GM18867 (cell line): ENCODE measurements at regions not wholly inside any gene's neighbourhood (a gene's known extent, or its start where the extent isn't known, plus 50 kb on each side); places are given as distances from the start of the nearest gene placed in this dataset.

Experiments used
- ATAC-seq: cut with Tn5 transposase; IDR thresholded peaks from one replicate; pipeline ENCODE4 v1.9.1; 2021; ENCODE audit warnings: mild to moderate bottlenecking, moderate library complexity; ENCODE audit not compliant: unreplicated experiment

DNA sequence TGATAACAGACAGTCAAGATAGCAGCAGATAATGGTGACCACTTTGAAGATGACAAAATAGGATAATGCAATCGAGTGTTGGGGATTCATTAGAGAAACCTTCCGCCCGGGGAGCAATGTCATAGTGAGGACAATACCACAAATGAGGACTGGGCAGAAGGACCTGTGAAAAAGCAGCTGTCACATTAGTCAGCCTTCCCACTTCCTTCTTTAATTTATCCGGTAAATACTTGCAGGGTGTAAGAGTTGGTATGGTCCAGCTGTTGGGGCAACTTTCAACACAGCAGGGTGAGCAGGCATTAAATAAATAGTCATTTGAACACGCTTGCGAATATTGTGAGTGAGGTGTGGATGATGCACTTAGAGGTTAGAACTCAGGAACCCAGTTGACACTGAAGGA, 132.5 kb upstream of the KIRREL3 start:
- no peak for ATAC-seq

DNA sequence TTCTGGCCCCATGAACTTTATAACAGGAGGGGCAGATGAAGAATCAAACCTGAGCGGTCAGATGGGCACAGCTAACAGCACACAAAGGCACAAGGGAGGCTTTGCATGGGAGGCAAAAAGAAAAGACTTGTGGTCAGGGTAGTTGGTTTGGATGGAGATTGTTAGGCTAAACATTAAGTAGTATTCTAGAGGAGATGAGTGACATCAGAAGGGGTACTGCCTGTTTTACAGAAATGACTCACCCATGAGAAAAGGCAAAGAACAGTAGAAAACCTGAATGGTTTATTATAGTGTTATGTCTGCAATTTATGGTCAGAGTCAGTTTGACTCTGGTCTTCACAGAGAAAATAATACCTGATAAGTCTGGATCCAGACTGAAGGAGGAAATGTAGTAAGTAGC, 129.8 kb upstream of the KIRREL3 start:
- peak; percentile 42 for ATAC-seq

DNA sequence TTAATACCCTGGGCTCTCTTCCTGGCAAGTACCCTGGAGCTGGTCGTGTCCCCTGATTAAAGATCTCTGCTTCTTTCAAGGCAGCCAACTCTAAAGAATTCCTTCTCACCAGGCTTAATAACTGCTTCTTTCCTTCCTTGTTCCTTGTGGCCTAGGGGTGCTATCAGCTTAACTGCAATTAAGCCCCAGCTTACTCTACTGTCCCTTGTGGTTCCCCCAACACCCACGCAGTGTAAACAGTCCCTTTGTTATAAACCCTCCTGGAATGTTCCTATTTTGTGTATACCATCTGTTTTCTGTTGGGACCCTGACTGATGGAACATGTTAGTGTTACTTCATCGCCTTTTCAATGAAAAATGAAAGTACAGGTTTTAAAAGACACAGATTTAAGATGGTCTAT, 126.4 kb upstream of the KIRREL3 start:
- ATAC-seq, result no peak

DNA sequence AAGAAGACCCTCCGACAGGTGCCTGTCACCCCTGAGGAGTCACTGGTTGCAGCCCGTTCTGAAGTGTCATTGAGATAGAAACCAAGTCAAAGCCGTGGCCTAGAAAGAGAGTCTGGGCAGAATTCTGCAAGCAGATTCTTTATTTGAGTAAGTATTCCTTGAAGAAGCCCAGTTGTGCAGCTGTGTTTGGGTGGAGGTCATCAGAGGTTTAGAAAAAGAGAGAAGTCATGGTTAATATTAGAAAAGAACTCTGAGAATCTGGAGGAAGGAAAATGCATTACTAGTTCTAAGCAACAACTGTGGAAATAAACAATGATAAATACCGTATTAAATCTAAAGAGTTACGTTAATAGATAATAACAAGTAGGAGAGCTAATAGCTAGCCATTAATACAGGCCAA, 118.8 kb upstream of the KIRREL3 start:
- no peak for ATAC-seq

DNA sequence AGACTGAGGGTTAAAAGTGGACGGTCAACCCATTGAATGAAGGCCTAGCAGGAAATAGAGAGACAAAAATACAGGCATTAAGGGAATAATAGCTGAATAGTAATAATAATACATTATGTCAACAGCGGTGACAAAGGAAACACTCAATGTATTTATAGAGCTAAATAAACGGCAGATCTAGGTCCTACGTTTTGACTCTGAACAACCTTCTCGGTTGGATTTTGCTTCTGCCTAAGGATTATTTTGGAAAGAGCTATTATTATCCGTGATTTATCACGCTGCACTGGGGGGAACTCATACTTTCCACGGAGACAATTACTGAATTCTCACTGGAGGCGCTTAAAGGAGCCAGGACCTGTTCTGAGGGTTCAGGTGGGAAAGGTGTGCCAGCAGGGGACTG, 118.2 kb upstream of the KIRREL3 start:
- ATAC-seq, result no peak

DNA sequence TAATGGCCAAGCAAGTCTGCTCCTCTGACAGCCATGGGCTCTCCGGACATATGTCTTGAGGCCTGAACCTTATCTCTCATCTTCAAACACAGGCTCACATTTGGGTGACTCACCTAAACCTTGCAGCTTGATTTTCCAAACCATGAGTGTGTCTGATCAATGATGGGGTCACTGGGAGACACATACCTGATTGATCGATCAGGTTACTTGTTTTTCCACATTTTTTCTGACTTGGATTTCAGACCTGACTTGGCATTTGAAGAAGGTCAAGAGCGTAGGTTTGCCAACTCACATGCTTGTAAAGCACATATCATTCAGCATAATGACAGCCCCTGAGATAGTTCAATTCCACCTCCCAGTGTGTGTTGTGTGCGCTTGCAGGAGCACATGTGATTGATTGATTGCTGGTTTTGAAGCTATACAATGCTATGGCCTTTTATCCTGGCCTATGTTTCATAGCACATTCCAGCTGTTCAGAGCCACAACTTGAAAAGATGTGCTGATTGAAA, 116.7 kb upstream of the KIRREL3 start:
- no peak for ATAC-seq

DNA sequence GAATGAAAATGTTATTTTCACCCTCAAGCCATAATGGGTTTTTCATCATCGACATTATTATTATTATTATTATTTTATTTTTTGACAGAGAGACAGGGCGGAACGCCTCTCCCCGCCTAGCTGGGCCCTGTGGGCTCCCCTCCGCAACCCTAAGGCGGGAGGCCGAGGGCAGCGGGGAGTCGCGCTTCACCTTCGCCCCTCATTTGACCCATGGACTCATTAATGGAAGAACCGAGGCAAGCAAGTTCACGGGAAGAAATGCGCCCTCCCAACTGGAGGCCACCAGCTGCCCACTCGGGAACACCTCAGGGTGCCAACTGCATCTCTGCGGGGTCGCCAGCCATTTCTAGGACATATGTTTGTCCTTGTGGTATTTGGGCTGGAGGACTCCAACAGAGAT, 115.3 kb upstream of the KIRREL3 start:
- ATAC-seq, result no peak

DNA sequence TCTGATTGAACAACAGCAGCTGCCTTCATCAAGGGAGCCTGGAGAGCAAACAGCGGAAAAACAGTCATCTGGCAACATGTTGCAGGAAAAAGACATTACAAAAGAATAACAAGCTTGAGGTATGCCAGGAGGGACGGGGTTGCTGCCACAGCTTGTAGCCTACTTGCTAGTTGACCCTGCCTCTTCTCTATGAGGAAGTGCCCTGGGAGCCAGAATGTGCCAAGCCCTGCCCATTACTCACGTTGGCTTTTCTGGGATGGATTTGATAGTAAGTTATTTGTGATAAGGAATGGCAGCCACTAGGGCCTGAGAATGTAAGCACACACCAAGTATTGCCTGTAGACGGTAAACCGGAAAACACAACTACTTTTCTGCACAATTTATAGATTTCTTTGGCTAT, 113.5 kb upstream of the KIRREL3 start:
- no peak for ATAC-seq

DNA sequence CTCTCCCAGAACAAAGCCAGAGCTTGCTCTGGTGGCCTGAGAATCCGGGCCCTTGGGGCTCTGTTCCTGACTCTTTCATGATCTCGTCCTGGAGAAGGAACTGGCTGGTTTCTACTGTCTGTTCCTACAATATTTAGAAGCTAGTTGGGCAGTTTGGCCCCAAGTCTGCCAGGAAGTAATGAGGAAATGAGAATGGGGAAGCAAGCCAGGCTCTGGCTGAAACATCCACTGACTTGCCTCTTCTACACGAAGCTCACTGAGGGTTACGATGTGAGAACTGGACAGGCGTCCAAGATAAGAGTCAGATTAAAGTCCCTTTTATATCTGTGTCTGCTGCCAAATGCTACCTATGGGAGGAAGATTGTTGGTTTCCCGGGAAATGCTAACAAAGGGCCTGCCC, 110.0 kb upstream of the KIRREL3 start:
- ATAC-seq, result no peak

DNA sequence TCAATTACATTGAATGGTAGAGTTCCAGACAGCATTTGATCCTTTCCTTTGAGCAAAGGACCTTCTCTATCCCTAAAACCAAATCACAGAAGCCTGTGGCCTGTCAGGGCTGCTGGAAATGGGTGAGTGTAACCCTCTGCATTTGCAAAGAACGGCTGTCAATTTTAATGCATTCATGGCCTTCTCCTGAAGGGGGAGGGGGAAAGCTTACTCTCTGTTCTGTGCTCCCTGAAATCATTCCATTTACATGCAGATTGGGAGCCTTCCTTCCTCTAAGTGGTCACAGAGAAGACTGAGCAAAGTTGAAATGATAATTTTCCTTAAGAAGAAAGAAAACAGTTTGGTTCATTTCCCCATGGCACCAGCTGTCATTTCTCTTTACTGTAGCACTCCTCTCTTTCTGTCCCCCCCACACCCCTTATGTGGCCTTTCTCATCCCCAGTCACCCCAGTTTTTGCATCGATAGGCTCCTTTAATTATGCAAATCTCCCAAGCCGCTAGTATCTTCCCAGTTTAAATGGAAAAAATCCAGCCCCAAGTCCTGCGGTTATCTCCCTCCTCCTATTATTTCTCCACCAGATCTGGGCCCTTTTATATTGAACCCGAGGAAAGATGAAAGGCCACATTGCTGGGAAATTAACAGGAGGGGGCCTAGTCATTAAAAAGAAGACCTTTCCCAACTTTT, 109.4 kb upstream of the KIRREL3 start:
- ATAC-seq, result no peak

DNA sequence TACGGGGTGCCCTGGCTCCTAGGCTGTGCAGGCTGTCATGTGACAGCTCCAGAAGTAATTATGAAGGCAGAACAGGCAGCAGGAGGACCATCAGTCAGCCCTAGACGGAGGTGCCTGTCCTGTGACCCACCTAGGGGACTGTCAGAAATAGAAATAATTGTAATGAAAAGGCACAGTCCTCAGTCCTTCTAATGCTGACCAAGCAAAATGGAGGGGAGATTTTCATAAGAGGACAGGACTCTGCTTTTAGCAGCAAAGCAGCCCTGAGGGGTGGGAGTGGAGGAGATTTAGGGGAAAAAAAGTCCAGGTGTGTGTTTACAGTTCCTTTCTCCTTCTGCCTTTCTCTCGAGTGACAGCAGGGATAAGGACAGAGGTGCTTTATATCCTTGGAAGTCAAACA, 108.3 kb upstream of the KIRREL3 start:
- no peak for ATAC-seq

DNA sequence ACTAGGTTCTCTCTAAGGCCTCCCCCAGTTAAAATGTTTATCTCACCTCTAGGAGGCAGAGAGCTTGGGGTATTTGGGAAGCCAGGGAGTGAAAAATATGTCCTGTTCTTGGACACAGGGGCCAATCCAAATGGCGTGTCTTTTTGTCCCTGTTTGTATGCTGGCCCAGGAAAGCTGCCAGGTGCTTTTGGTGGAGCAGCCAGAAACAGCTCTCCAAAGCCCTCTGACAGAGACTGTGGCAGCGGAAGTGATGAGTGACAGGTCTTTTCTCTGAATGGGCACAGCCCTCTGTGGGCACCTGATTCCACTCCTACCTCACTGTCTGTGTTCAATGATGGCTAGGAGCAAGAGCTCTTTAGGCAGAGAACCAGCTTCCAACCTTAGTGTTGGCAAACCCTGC, 106.4 kb upstream of the KIRREL3 start:
- ATAC-seq, result no peak

DNA sequence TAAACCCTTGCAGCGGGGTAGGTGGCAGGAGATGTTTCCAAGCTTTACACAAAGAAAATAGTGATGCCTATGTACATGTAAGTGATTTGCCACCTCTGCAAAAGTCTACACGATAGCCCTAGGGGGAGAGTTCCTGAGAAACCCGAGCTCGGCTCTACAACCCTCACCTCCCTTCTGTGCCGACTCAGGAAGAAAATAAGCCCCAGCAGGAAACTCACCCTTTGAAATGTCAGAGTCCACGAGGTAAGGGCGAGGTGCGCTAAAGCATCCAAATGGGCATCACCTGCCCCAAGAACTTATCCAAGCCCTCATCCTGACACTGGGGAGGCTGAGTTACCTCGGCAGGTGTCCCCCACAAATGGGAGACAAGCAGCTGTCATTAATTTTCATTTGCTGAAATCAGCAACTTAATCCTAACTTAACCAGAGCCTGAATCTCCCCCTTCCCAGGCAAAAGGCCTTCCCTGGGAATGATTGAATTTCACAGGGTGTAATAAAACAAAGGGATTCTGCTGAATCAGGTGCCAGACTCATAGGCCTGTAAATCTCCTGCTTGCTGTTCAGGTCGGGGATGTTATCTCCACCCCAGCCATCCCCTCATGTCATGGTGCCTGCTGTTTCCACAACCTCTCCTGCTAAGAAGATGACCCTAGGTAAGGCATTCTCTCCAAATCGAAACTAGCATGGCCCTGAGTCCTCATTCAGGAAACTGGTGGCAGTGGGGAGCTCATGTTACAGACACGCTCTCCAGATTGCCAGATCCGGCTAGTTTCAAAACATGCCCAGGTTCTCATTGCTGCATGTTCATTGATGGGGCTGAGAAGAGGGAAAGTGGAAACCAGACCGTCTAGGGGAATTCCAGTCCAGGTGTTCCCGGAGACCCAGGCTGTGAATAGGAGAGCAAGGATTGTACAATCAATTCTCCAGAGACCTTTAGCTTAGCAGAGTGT, 105.3 kb upstream of the KIRREL3 start:
- no peak for ATAC-seq

DNA sequence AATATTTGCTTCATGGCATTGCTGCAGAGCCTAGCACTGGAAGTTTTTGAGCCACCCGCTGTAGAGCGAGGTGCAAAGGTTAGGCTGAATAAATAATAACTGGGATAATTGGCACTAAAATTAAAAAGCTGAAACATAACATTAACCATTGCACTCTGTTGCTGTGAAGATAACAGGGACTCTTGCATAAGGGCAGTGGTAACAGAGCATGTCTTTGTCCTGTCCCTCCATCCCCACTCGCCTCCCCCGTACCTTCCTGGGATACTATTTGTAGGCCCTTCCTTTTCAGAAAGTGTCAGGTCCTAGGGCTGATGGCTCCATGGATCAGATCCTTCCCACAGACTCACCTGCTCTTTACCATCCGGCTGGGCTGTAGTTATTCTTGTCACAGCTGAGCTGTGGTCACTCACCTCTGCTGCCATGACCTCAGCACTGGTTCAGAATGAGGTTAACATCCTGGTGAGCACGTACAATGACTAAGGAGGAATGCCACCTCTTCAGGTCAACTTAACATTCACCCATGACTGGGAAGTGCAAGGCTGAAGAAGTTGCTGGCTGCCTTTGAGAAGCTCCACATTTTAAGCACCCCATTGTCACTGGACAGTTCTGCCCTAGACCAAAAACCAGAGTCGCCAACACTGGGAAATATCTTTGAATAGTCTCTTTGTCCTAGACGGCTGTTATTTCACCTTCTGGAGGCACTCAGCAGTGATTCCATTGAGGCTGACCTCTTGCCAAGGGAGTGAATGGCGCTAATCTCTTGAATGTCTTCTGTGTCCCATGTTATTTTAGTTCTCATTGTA, 103.2 kb upstream of the KIRREL3 start:
- no peak for ATAC-seq

DNA sequence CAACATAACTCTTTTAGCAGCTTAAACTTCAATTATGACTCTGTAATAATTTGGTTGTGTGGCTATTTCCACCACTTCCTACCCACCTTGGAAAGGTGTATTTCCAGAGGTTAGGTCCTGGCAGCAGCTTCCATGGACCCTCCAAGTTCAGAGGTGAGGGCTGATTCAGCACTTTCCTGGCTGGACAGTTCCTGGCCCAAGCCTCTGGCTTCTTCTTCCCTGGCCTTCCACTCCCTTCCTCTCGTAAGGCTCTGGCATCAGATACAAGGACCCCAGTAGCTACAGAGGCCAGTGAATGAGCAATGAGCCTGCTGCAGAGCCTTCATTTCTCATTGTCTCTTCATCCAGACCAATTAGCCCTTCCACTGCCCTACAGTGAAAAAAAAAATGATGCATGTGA, 98.1 kb upstream of the KIRREL3 start:
- ATAC-seq, result no peak

DNA sequence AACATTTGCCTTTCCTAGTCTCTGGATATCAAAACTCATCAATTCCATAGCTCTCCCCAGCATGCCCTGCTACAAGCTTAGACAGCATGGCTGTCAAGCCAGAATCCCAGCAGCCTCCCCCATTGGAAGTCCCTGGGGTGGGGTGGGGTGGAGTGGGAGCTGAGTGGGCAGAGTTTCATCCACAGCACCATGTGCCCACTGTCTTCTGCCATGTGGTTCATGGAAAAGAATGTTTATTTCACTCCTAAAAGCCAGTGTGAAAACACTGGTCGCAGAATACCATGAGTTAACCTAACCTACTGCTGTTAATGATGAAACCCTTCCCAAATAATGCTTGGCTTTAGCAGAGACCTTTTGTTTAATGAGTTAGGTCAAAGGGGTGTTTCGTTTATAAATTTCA, 80.2 kb upstream of the KIRREL3 start:
- ATAC-seq, result no peak

DNA sequence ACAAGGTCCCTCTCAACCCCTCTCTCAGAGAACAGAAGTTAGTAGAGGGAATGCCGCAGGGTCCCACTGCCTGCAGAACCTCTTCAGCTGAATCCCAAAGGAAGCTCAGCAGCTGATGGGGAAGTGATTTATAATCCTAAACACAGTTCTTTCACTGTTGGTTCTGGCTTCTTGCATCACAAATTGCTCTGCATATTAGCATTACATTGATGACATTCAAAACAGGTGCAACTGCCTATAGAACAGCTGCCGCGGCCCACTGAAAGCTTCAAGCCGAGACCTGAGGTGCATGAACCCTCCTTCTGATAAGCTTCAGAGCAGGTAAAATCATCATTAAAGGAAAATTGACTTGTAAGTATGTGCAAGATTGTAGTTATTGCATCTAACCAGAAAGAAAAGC, 75.2 kb upstream of the KIRREL3 start:
- ATAC-seq, result no peak

DNA sequence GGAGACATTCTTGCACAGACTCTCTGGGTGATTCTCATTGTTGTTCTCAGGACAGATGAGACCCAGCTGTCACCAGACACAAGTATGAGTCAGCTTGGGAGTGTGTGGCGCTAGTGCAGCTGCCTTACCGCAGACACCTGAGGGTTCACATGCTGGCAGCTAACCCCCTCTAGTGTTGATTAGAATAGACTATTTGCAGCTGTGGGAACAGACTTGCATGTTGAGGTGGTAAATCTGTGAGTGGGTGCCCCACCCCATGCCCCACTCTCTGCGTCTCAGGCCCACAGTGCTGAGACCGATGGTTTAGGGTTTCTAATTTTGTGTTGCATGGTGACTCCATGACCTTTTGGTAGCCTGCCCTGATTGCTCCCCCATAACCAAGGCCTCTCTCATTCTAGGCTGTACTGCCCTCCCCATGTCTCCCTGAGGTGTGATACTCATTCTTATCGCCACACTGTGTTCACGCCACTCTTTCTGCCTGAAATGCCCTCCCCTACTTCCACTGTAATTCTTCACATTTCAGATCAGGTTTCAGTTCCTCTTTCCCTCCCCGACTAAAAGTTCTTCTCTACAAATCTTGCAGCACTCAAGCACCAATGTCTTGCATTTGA, 73.7 kb upstream of the KIRREL3 start:
- ATAC-seq, result peak; percentile 97

DNA sequence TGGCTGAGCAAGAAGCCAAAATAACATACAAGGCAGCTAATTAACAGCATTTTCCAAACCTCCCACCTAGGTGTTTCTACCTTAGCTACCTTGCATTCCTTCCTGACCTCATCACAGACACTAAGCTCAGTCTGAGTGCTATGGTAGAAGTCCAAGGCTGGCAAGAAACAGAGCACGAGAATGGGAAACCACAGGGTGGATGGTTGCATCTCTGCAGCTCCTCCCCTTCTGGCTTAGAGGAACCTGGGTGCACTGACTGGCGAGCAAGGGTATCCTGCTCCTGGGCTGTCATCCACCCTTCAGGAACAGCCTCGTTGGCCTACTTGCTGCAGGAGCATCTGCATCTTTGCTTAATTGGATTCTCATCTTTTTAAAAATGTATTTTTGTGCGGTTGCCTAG, 73.1 kb upstream of the KIRREL3 start:
- no peak for ATAC-seq

DNA sequence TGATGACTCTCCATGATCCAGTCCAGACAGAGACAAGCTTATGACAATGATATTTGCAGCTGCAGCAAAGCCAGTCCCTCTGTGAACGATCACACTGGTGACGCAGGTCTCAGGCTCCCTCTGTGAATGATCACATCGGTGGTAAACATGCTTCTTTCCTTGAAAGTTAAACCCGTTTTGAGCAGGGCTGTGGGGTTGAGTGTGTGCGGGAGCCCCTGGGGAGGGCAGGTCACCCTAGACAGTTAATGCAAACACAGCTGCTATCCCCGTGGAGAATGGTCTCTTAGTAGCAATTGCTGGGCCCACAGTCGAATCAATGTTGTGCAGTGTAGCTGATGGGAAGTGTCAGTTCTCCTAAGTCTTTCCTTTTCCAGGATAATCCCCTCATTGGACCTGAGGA, 71.0 kb upstream of the KIRREL3 start:
- ATAC-seq, result no peak

DNA sequence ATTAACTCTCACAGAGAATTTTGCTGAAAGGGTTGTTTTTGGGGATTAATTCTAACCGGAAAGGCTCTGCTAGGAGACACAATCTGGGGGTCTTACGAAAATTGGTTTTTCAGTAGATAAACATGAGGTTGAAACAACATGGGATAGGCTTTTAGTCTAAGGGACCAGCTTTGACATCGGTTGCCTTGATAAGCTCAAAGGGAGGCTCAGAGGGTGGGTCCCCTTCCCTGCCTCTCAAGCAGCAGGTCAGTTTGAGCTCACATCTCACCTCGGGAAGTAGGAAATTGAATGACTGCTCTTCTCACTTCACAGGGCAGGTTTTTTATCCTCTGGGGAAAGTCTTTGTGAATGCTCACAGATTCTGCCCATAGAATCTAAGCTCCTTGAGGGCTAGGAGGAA, 70.2 kb upstream of the KIRREL3 start:
- ATAC-seq, result no peak
